ENCODE measurements at regions not wholly inside any gene's neighbourhood (a gene's known extent, or its start where the extent isn't known, plus 50 kb on each side); places are given as distances from the start of the nearest gene placed in this dataset.
"Not testable (repeated sequence)": the region's sequence is repeated elsewhere in the genome, so short reads cannot be mapped to it uniquely, and the experiment has no call there.

- ChIA-PET POLR2A (no interaction called here), CTCF (no interaction called here)
- TF ChIP-seq CTCF (IDR thresholded peaks at IDR 0.05; ENCODE audit: control extremely low read depth, extremely low read depth, low read depth, missing control alignments), result no peak
- DNase-seq (ENCODE audit: extremely low spot score), result no peak
Measured at GRCh38 chr13:46498650-46499049, 54.3 kb upstream of the LRCH1 start.

GRCh38 chr13:46496086-46496485 is 56.9 kb upstream of the LRCH1 start:
- TF ChIP-seq CTCF (IDR thresholded peaks at IDR 0.05; ENCODE audit: control extremely low read depth, extremely low read depth, low read depth, missing control alignments), result no peak
- ChIA-PET POLR2A (interaction anchor here (0.7 kb wide), 1 partner anchor 203 kb away, joined by 5 read pairs; no protein-coding TSS in a partner anchor), CTCF (interaction anchor here (1.7 to 3.6 kb wide), 2 partner anchors 9 to 226 kb away, joined by 4 to 20 read pairs; no protein-coding TSS in a partner anchor)
- no peak for DNase-seq (ENCODE audit: extremely low spot score)

GRCh38 chr13:46495651-46496050 is 57.3 kb upstream of the LRCH1 start:
- TF ChIP-seq CTCF (IDR thresholded peaks at IDR 0.05; ENCODE audit: control extremely low read depth, extremely low read depth, low read depth, missing control alignments), result no peak
- no peak for DNase-seq (ENCODE audit: extremely low spot score)
- ChIA-PET CTCF (interaction anchor here (1.7 to 3.6 kb wide), 3 partner anchors 9 to 226 kb away, joined by 4 to 20 read pairs (median 9); no protein-coding TSS in a partner anchor), POLR2A (interaction anchor here (0.7 kb wide), 1 partner anchor 204 kb away, joined by 5 read pairs; no protein-coding TSS in a partner anchor)

- POLR2A ChIA-PET, result no interaction called here
- CTCF ChIA-PET, result interaction anchor here (1.1 to 3.6 kb wide), 3 partner anchors 11 to 227 kb away, joined by 5 to 20 read pairs (median 9); no protein-coding TSS in a partner anchor
- no peak for DNase-seq (ENCODE audit: extremely low spot score)
- no peak for TF ChIP-seq CTCF (IDR thresholded peaks at IDR 0.05; ENCODE audit: control extremely low read depth, extremely low read depth, low read depth, missing control alignments)
Measured at GRCh38 chr13:46495066-46495465, 57.9 kb upstream of the LRCH1 start.

GRCh38 chr13:46492946-46493345 is 60.0 kb upstream of the LRCH1 start:
- DNase-seq (ENCODE audit: extremely low spot score), result peak; percentile 44
- ChIA-PET POLR2A (no interaction called here), CTCF (interaction anchor here (3.6 kb wide), 1 partner anchor 229 kb away, joined by 20 read pairs; no protein-coding TSS in a partner anchor)
- peak; percentile 44 for TF ChIP-seq CTCF (IDR thresholded peaks at IDR 0.05; ENCODE audit: control extremely low read depth, extremely low read depth, low read depth, missing control alignments)

- DNase-seq (ENCODE audit: extremely low spot score), result no peak
- POLR2A ChIA-PET, result no interaction called here
- CTCF ChIA-PET, result interaction anchor here (0.8 to 3.1 kb wide), 10 partner anchors 9 to 273 kb away, joined by 3 to 15 read pairs (median 4); no protein-coding TSS in a partner anchor
- TF ChIP-seq CTCF (IDR thresholded peaks at IDR 0.05; ENCODE audit: control extremely low read depth, extremely low read depth, low read depth, missing control alignments), result no peak
Measured at GRCh38 chr13:46491641-46492040, 61.3 kb upstream of the LRCH1 start.

GRCh38 chr13:46490713-46491112 is 62.3 kb upstream of the LRCH1 start:
- POLR2A ChIA-PET; DNase-seq (ENCODE audit: extremely low spot score): not testable (repeated sequence)
- CTCF ChIA-PET, result interaction anchor here (0.9 to 3.1 kb wide), 7 partner anchors 9 to 231 kb away, joined by 3 to 15 read pairs (median 5); no protein-coding TSS in a partner anchor
